Smooth muscle cell (in vitro differentiated cells): ENCODE measurements at regions not wholly inside any gene's neighbourhood (a gene's known extent, or its start where the extent isn't known, plus 50 kb on each side); places are given as distances from the start of the nearest gene placed in this dataset.
A peak's percentile ranks its signal among the peaks of the same experiment; 100 is the strongest.

Experiments used
- DNase-seq: peaks from one replicate; lab custom pipeline; 2025; ENCODE audit not compliant: unreplicated experiment; lab: John Stamatoyannopoulos, UW
- H2AFZ ChIP-seq: fragments of 200-600 bp; sonication (generic); 2 replicates; pipeline ENCODE4 v1.6.0; 2016; ENCODE audit warnings: antibody characterized with exemption, low read depth, mild to moderate bottlenecking
- H3F3A ChIP-seq: fragments of 200-600 bp; sonication (generic); 2 replicates; pipeline ENCODE4 v1.6.0; 2017; ENCODE audit warnings: antibody characterized with exemption, low read depth
- H3K27ac ChIP-seq: fragments of 200-600 bp; sonication (generic); 2 replicates; pipeline ENCODE4 v1.5.1; 2016; ENCODE audit warnings: low read depth, mild to moderate bottlenecking
- H3K27me3 ChIP-seq: fragments of 200-600 bp; sonication (generic); 2 replicates; pipeline ENCODE4 v1.6.1; 2016; ENCODE audit warnings: low read depth, mild to moderate bottlenecking
- H3K36me3 ChIP-seq: fragments of 200-600 bp; sonication (generic); 2 replicates; pipeline ENCODE4 v1.5.1; 2016; ENCODE audit warnings: low read depth
- H3K4me1 ChIP-seq: fragments of 200-600 bp; sonication (generic); 2 replicates; pipeline ENCODE4 v1.5.1; 2016; ENCODE audit warnings: low read depth
- H3K4me2 ChIP-seq: fragments of 200-600 bp; sonication (generic); 2 replicates; pipeline ENCODE4 v1.6.0; 2016; ENCODE audit warnings: mild to moderate bottlenecking
- H3K4me3 ChIP-seq: fragments of 200-600 bp; sonication (generic); 2 replicates; pipeline ENCODE4 v1.5.1; 2016; ENCODE audit warnings: mild to moderate bottlenecking
- H3K79me2 ChIP-seq: fragments of 200-600 bp; sonication (generic); 2 replicates; pipeline ENCODE4 v1.6.0; 2016; ENCODE audit warnings: low read depth, mild to moderate bottlenecking
- H3K9ac ChIP-seq: fragments of 200-600 bp; sonication (generic); 2 replicates; pipeline ENCODE4 v1.6.0; 2016; ENCODE audit warnings: low read depth
- H3K9me3 ChIP-seq: fragments of 200-600 bp; sonication (generic); replicated peaks from 2 replicates; pipeline ENCODE4 v1.5.1; 2016; ENCODE audit warnings: low read depth
- H4K20me1 ChIP-seq: fragments of 200-600 bp; sonication (generic); 2 replicates; pipeline ENCODE4 v1.6.0; 2016; ENCODE audit warnings: low read depth
- CTCF ChIP-seq: fragments of 200-600 bp; sonication (generic); IDR thresholded peaks from 2 replicates; pipeline ENCODE4 v1.5.1; 2017; ENCODE audit warnings: borderline replicate concordance, mild to moderate bottlenecking, antibody characterized with exemption; ENCODE audit not compliant: insufficient read depth, poor library complexity, severe bottlenecking
- WGBS: methylation state at CpG from one replicate; pipeline ENCODE4 v1.1.7; 2016; ENCODE audit warnings: low lambda C conversion rate; 5-methylcytosine and 5-hydroxymethylcytosine counted together

DNA sequence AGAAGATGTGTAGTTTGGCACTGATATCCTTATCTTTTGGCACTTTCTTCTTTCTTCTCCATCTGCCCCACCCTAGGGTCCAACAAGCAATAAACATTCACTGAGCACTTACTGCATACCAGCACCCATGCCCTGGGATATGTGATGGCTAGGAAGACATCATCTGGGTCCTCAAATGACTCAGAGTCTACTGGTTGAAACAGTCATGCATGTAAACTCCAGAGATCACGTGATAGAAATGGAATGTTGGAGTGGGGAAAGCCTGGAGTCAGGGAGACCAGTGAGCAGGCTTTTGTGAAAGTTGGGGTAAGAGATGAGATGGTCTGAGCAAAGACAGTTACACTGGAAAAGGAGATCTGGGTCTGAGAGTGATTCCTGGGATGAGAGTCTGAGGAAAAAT, 724.9 kb upstream of the TENM4 start:
- Histone ChIP-seq H3K4me1 (peaks cover 7% of the 10 kb centered on the region), H3K79me2 (no peaks in the 10 kb centered on the region), H4K20me1 (no peaks in the 10 kb centered on the region), H2AFZ (no peak overlapping the region), H3K4me3 (no peak overlapping the region), H3K4me2 (no peak overlapping the region), H3K9ac (no peak overlapping the region), H3F3A (no peaks in the 10 kb centered on the region), H3K9me3 (no peaks in the 10 kb centered on the region), H3K36me3 (no peaks in the 10 kb centered on the region), H3K27ac (no peak overlapping the region), H3K27me3 (no peaks in the 10 kb centered on the region)
- no peak for DNase-seq
- WGBS, result 60% methylated on average over 1 of the region's 1 CpG
- TF ChIP-seq CTCF, result no peak

GRCh38 chr11:80163441-80163840, 722.6 kb upstream of the TENM4 start:
- Histone ChIP-seq H3K9ac (no peak overlapping the region), H3K36me3 (no peaks in the 10 kb centered on the region), H3F3A (no peaks in the 10 kb centered on the region), H3K4me1 (peaks cover 7% of the 10 kb centered on the region), H3K27me3 (peaks cover 5% of the 10 kb centered on the region), H3K79me2 (no peaks in the 10 kb centered on the region), H2AFZ (no peak overlapping the region), H3K27ac (peak overlapping the region; percentile 11), H3K4me3 (no peak overlapping the region), H3K9me3 (no peaks in the 10 kb centered on the region), H3K4me2 (no peak overlapping the region), H4K20me1 (no peaks in the 10 kb centered on the region)
- no peak for TF ChIP-seq CTCF
- 67% methylated on average over 1 of the region's 1 CpG for WGBS
- no peak for DNase-seq

GRCh38 chr11:80163011-80163410, 722.2 kb upstream of the TENM4 start:
- H3K4me2 ChIP-seq, result peak overlapping the region; percentile 13

More at GRCh38 chr11:80163011-80163410, 722.2 kb upstream of the TENM4 start:
- Histone ChIP-seq H3K4me1 (peaks cover 6% of the 10 kb centered on the region), H3K36me3 (no peaks in the 10 kb centered on the region), H3K9me3 (no peaks in the 10 kb centered on the region), H3K27me3 (peaks cover 5% of the 10 kb centered on the region), H3K9ac (no peak overlapping the region), H2AFZ (no peak overlapping the region), H3K79me2 (no peaks in the 10 kb centered on the region), H3F3A (no peaks in the 10 kb centered on the region), H4K20me1 (no peaks in the 10 kb centered on the region), H3K4me3 (no peak overlapping the region), H3K27ac (peak overlapping the region; percentile 36)
- 48% methylated on average over 3 of the region's 3 CpGs for WGBS
- no peak for DNase-seq
- TF ChIP-seq CTCF, result no peak
